ELR (cell line): ENCODE measurements at regions not wholly inside any gene's neighbourhood (a gene's known extent, or its start where the extent isn't known, plus 50 kb on each side); places are given as distances from the start of the nearest gene placed in this dataset.

Experiments
- DNase-seq: peaks from one replicate; pipeline ENCODE4 v3.0.0-alpha.2; 2015; ENCODE audit warnings: low read depth

DNA sequence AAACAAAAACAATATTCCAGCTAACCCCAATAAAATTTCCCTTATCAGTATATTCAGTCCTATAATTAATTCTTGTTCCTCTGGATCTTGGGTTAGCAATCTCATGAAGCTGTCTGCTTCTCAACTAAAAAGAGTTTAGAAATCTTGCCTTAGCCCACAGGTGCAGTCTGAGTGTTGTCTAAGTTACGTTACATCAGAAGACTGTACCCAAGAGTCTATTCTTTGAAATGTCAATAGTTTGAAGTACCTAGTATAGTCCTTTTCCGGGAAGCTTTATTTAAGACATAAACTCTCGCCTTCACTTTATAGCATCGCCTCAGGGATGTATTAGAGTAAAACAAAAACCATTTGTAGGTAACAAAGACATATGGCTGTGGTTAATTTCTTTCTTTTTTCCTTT lies 465.1 kb downstream of the FUT8 start:
- DNase-seq = no peak

DNA sequence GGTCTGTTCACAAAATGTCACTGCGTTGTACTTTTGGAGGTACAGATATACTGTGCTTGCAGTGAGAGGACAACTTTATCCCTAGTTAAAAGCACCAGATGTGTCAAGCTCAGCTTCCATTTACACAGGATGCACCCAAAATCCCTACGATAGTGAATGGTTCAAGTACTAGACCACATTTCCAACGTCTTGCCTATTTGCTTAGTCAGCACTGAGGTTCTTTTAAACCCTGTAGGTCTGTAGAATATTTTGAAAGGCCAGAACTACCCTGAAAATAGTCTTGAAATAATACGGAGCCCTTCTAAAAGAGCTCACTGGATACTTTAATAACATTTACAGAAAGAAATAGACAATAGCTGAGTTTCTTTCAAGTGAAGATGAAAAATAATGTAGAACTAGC lies 466.1 kb downstream of the FUT8 start:
- no peak for DNase-seq

DNA sequence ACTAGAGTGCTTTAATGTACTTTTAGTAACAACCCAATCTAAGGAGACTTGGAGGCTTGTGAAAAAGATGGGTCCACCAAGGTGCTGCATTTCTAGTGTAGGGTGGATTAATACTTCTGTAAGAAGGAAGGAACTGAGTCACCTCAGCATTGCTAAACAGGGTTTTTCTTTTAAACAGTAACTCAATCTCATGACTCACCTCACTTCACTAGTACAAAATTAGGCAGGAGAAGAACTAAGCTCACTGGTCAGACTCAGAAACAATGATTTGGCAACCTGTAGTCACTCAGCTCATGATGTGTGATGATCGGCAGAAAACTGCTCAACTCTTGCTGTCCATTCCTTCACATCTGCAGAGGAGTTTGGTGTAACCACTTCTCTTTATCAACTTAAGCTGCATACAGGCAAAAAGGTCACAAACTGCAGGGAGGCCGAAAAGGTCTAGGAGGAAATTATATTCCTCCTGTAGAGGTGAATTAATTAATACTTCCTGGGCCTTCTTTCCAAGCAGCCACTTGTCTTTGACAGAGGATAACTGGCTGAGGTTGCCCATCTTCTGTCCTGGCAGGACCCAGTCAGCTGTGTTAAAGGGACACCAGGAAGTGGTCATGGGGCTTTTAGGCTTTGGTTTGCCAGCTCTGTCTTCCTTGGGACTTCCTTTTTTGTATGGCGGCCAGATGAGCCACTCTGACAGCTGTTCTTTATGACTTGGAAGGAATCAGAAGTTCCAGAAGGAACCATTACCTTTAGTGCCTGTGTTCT lies 466.9 kb downstream of the FUT8 start:
- DNase-seq = peak; percentile 82

DNA sequence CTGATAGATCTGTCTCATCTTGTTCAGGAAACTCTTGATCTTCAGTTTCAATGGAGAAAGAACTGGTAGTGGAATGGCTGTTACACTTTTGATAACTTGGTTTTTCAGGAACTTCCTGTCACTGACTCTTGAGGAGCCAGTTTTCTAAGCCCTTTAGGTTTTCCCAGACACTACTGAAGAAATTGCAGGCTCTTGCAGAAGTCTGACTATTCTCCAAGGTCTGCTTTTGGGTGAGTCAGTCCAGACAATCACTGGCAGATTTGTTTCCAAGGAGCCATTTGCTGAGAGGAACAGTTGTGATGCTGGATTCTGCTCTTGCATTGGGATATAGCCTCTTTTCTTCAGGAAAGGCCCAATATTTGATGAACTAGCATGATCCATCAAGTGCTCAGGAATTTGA lies 468.0 kb downstream of the FUT8 start:
- no peak for DNase-seq

DNA sequence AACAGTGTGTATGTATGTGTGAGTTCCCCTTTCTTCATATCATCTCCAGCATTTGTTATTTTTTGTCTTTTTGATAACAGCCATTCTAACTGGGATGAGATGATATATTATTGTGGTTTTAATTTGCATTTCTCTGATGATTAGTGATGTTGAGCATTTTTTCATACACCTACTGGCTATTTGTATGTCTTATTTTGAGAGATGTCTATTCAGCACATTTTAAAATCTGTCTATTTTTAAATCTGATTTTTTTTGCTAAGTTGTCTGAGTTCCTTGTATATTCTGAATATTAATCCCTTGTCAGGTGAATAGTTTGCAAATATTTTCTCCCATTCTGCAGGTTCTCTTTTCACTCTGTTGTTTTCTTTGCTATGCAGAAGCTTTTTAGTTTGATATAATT lies 469.1 kb downstream of the FUT8 start:
- no peak for DNase-seq

DNA sequence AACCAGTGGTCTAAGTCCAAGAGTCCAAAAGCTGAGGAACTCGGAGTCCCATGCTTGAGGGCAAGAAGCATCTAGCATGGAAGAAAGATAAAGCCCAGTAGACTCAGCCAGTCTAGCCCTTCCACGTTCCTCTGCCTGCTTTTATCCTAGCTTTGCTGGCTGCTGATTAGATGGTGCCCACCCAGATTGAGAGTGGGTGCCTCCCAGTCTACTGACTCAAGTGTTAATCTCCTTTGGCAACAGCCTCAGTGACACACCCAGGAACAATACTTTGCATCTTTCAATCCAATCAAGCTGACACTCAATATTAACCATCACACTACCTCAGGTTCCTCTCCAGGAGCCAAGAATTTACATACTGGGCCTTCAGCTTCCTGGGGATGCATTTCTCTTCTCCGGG lies 476.1 kb downstream of the FUT8 start:
- no peak for DNase-seq

DNA sequence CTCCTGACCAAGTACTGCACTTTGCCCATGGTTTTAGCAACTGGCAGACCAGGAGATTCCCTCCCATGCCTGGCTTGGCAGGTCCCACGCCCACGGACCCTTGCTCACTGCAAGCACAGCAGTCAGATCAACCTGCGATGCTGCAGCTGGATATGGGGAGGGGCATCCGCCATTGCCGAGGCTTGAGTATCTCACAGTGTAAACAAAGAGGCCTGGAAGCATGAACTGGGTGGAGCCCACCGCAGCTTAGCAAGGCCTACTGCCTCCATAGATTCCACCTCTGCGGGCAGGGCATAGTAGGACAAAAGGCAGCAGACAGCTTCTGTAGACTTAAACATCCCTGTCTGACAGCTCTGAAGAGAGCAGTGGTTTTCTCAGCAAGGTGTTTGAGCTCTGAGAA lies 479.8 kb downstream of the FUT8 start:
- no peak for DNase-seq

DNA sequence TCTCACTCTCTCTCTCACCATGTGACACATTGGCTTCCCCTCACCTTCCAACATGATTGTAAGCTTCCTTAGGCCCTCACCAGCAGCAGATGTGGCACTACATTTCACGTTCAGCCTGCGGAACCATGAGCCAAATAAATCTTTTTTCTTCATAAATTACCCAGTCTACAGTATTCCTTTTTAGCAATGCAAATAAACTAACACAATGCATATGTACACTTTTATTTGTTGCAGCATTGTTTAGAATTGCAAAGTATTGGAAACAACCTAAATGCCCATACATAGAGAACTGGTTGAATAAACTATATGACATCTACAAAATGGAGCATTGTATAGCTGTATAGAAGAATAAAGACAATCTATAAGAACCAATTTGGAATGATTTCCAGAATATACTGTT lies 487.6 kb downstream of the FUT8 start:
- no peak for DNase-seq

DNA sequence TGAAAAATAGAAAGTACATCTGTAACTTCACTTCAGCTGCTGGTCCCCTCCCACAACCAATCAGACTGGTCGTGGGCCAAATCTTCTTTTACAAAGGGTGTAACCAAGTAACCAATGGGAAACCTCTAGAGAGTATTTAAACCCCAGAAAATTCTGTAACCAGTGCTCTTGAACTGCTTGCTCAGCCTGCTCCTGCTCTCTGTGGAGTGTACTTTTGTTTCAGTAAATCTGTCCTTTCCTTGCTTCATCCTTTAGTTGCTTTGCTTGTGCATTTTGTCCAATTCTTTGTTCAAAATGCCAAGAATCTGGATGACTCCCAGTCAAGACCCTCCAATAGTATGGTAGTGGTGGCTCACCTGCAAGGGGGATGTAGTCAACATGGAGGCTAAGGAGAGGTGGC lies 489.1 kb downstream of the FUT8 start:
- DNase-seq = no peak

DNA sequence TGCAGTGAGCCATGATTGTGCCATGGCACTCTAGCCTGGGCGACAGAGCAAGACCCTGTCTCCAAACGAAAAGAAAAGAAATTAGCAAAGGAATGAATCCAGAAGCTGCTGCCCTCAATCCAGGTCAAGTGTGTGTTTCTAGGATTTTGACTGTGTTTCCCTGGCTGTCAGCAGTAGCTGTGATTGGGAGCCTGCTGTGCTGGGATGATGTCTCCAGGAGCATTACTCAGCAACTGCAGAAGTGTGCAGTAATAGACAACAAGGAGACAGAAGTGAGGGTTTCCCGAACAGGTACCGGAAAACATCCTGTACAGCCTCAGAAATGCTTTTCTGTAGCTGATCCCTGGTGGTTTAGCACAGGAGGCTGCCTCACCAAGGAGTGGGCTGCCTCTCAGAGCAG lies 492.5 kb downstream of the FUT8 start:
- DNase-seq = no peak

DNA sequence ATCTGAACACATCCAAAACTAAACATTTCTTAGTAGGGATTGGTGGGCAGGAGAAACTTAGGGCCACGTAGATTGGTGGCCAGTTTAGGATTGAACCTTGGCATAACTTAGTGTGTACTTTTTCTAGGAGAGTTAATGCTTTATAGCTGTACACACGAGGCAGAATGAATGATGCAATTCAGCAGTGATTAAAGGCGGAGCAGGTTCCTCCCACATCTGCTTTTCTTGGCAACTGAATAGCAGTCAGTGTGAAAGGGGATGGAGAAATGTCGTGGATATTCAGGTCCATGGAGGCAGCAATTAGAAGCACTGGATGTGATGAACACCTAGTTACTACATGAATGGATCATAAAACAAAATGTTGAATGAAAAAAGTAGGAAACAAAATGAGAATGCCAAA lies 493.8 kb downstream of the FUT8 start:
- DNase-seq = no peak

DNA sequence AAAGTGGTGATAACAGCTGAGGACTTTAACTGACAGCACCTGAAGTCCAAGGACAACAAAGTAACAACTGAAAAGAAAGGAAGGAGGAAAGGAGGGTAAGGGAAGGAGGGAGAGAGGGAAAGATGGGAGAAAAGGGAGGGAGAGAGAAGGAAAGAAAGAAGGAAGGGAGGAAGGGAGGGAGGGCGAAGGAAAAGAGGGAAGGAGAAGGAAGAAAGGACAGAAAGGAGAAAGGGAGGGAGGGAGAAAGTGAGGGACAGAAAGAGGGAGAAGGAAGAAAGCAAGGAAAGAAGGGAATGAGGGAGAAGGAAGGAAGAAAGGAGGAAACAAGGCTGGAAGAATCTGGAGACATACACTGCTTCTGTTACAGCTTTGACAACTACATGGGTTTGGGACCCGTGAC lies 494.4 kb downstream of the FUT8 start:
- DNase-seq = no peak

DNA sequence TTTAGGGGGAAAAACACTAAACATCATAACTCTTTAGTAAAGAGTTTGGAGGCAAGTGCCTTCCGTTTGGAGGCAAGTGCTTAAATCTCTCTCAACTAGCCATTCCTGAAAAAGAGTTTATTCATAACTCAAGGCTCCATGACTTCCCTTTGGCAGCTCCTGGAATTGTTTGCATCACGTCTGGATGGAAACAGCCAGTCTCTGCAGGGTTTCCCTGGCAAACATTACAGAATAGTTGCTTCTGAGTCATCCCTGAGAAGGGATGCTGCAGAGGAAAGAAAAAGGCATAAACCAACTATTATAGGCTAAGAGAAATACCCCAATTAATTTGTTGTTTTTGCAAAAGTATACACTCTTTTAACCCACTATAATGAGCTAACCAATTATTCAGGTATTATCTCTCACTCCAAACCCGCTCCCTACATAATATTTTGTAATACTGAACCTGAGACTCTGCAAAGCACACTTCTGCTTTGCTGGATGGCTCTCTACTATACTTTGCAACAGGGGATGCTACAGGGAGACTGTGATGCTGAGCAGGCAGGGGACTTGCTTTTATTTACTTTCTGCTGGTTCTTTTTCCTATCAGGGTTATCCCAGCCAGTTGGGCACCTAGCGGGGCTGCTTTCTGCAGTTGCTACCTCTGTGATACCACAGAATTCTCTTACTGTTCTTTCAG lies 497.7 kb downstream of the FUT8 start:
- peak; percentile 14 for DNase-seq

DNA sequence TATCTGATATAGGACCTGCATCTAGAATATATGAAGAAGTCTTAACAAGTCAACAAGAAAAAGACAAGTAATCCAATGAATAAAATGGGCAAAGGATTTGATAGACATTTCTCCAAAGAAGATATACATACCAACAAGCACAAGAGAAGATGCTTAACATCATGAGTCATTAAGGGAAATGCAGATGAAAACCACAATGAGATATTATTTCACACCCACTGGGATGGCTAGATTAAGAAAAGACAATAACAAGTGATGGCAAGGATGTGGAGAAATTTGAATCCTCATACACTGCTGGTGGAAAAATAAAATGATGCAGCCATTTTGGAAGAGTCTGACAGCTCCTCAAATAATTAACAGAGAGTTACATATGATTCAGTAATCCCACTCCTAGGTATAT lies 502.6 kb downstream of the FUT8 start:
- DNase-seq = peak; percentile 4

DNA sequence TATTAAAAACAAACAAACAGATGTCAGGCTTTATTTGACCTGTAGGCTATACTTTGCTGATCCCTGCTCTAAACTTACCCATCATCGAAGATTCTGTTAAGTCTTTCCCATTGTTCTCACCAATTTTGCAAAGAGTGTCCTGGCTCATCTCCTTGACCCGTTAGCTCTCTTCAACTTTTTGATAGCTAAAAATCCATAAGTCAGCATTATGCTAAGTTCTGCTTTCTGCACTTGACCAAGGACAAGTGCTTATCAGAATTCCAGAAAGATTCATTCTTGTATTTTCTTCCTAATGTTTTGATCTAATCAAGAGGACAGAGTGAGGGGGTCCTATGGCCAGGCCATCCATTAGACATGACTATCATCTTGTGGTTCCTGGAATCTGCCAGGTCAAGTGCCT lies 503.5 kb downstream of the FUT8 start:
- no peak for DNase-seq

DNA sequence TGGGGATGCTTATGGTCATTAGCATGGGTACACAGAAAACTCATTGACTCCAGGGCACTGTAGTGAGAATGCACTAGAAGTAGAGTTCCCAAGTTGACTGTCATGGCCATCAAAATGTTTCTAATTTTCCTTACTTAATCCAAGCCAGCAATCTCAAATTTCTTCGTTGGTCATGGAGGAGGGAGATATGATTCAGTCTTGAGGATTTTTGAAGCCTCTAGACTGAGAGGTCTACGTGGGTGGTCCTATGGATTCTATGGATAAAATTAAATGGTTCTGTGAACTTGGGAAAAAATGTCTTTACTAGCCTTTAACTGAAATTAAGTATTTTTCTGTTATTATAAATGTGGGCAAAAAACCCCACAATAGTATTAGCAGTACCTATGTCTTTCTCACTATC lies 508.5 kb downstream of the FUT8 start:
- DNase-seq = no peak

DNA sequence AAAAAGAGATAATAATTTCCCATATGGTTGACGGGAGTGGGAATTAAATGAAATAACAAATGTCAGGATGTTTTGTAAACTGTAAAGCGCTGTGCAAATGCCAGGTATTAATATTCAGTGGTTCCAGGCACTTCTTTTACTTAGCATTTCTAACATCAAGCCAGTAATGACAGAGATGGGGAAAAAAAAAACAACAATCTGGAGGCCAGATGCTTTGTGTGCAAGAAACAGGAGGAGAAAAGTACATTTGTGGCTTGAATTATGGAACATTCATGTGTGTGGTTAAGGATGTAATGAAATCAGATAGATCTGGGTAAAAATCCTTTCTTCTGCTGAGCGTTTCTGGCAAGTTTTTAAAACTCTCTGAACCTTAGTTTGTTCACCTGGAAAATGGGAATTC lies 509.6 kb downstream of the FUT8 start:
- no peak for DNase-seq

DNA sequence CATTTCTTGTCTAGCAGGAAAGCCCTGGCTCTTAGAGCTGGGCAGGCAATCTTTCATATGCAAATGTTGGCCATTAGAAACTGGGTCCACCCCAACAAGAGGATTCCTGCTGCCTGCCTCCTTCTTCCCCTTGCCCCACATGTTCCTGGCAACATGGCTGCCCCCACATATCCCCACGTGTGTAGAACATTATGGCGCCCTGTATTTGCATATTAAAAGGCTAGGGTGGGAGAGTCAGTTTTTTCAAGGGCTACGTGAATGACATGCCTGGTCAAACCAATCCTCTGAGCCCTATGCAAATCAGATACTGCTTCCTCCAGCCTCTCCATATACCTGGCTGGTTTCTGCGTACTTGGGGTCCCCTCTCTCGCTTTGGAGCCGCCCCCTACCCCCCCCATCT lies 514.0 kb downstream of the FUT8 start:
- DNase-seq = no peak

DNA sequence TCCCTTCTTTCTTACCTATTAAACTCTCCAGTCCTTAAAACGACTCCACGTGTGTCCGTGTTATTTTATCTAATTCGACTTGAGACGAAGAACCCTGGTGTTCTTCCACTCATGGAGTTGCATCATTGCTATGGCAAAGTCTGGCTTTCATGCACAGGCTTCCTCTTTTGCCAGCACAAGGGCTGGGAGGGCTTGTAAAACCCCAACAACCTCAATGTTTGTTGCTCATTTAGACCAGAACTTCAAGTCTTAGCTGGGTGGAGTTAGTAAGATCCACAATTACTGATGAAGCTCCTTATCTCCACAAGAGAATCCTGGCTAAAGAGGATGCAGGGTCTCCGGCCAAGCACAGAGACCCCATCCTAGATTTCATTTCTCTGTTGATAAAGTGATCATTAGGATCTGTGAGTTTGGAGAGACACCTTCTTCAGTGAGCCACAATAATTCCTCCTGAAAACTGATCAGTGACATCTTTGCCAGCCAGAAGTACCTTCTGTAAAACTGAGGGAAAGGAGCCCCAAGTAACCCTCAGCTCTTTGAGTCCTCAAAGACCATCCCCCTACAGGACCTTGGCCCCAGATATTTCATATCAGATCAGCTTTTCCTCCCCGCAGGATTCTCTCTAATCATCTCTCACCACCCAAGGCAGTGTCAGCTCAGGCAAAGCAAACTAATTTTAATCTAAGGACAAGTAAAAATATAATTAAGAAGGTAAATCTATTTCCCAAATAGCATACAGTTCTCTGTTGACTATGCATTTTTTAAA lies 514.6 kb downstream of the FUT8 start:
- DNase-seq = no peak

DNA sequence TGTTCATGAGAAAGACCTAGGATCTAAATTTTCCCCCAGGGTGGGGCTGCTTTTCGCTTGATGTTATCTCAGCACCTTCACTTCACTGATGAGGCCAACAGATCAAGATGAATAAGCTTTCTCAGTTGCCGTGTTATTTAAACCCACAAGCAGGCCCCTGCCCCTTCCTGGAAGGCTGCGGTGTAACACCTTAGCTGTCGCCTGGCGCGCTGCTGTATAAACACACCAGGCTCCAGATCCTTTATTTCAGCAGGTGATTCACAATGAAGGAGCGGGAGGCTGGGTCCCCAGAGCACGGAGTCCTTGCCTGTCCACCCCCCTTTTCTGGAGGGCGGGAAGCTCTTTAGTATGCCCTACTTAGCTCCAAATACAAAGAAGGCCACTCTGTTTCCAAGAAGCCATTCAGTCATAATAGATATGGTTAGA lies 515.4 kb downstream of the FUT8 start:
- DNase-seq = no peak

DNA sequence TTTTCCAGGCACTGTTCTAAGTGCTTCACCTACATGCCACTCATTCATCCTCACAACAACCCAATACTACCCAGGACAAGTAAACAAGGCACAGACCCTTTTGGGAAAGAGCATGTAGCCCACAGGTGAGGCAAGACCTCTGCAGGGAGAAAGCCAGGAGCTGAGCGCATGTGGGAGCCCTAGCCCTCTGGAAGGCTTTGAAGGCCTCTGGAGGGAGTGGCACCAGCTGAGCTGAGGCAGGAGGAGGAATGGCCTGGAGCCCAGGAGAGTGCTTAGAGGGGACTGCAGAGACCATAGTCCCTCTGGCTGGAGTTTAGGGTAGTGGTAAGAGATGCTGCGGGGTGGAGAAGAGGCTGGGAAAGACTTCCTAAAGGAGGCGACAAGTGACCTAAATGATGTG lies 516.5 kb downstream of the FUT8 start:
- DNase-seq = no peak

DNA sequence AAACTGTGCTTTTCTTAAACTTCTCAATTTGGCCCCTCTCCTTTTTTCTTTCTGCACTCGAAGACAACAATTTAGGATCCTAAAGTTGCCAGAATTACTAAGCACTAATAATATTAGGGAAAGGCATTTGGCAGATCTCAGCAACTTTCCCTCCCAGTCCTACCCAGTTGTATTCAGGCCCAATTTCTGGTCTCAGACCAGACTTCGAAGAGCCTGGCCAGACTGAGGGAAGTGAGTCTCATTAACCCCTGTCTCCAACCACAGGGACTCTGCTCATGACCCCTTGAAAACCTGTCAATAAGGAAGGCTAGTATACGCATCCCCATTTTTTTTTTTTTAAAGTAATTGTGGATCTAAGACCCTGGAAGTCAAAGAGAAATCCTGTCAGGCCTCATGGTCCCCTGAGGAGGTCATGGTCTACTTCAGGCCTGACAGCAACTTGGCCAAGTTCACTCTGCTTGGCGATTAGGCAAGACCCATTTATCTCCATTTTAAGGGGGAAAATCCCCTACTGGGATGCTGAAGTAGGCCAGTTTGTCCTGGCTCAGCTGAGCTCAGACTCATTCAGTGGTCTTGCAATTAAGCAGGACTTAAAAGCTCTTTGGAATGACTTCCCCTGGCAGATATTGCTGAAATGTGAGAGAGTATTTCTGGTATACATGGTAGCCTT lies 521.0 kb downstream of the FUT8 start:
- no peak for DNase-seq

DNA sequence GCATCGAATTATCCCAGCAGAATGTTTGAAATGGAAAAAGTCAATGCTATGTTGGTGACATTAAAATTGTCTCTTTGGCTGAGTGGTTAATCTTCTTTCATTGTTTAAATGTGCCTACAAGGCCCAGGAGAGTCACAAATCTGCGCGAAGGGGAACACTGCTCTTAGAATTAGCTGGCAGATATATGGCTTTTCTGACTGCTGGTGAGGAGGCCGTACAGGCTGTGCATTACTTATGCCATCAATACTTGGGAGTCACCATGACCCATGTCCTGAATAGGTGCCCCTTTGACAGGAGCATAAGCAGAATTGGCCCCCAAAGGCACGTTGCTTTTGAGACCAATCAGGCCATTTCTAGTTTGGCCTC lies 521.5 kb downstream of the FUT8 start:
- no peak for DNase-seq
